OCI-LY3 (cell line): ENCODE measurements at regions not wholly inside any gene's neighbourhood (a gene's known extent, or its start where the extent isn't known, plus 50 kb on each side); places are given as distances from the start of the nearest gene placed in this dataset.

Experiments
- H2AFZ ChIP-seq: fragments of 200-600, 300-600 bp; shearing (Covaris generic); 2 replicates; pipeline ENCODE4 v1.6.0; 2014; ENCODE audit warnings: antibody characterized with exemption, low read depth, low read length
- H3K27ac ChIP-seq: fragments of 200-600, 300-600 bp; sonication (generic); 2 replicates; pipeline ENCODE4 v1.5.1; 2014; ENCODE audit warnings: mild to moderate bottlenecking, low read length, moderate library complexity, mixed read lengths
- H3K27me3 ChIP-seq: fragments of 200-600, 300-600 bp; sonication (generic); 2 replicates; pipeline ENCODE4 v1.6.1; 2014; ENCODE audit warnings: low read depth, low read length, mixed read lengths
- H3K36me3 ChIP-seq: fragments of 200-600, 300-600 bp; sonication (generic); replicated peaks from 2 replicates; pipeline ENCODE3; 2014; ENCODE audit warnings: low read depth, low read length, mixed read lengths
- H3K4me1 ChIP-seq: fragments of 300-600, 200-600 bp; sonication (generic); 2 replicates; pipeline ENCODE4 v1.6.1; 2014; ENCODE audit warnings: low read length, mixed read lengths
- H3K4me2 ChIP-seq: fragments of 200-600, 300-600 bp; sonication (generic); 2 replicates; pipeline ENCODE4 v1.6.1; 2014; ENCODE audit warnings: low read length, mixed read lengths
- H3K4me3 ChIP-seq: fragments of 300-600, 200-600 bp; sonication (generic); 2 replicates; pipeline ENCODE4 v1.5.1; 2014; ENCODE audit warnings: antibody characterized with exemption, mild to moderate bottlenecking, low read length, moderate library complexity
- H3K79me2 ChIP-seq: fragments of 300-600, 200-600 bp; shearing (Covaris generic); 2 replicates; pipeline ENCODE4 v1.6.1; 2014; ENCODE audit warnings: mild to moderate bottlenecking, low read length, mixed read lengths
- H3K9ac ChIP-seq: fragments of 300-600, 200-600 bp; shearing (Covaris generic); 2 replicates; pipeline ENCODE4 v1.6.0; 2014; ENCODE audit warnings: mild to moderate bottlenecking, low read length, moderate library complexity
- H3K9me3 ChIP-seq: fragments of 200-600, 300-600 bp; shearing (Covaris generic); 2 replicates; pipeline ENCODE4 v1.6.1; 2014; ENCODE audit warnings: low read length, mixed read lengths; ENCODE audit not compliant: insufficient read depth
- H4K20me1 ChIP-seq: fragments of 200-600, 300-600 bp; sonication (generic); 2 replicates; pipeline ENCODE4 v1.6.1; 2016; ENCODE audit warnings: low read length, mixed read lengths; ENCODE audit not compliant: insufficient read depth
- EZH2phosphoT487 ChIP-seq: fragments of 200-600 bp; shearing (Covaris generic); IDR thresholded peaks from 2 replicates; pipeline ENCODE4 v1.6.1; 2018; ENCODE audit warnings: antibody characterized with exemption, mixed run types, low read depth
- TF ChIP-seq, protein P1 (sequence below): fragments of 200-600, 300-600 bp; sonication (generic); IDR thresholded peaks from 2 replicates; pipeline ENCODE4 v1.5.1; 2014; ENCODE audit warnings: antibody characterized with exemption, low read length, low read depth

- Histone ChIP-seq H3K27ac (no peak overlapping the region), H3K4me1 (no peaks in the 10 kb centered on the region), H3K9ac (no peak overlapping the region), H3K9me3 (no peaks in the 10 kb centered on the region), H2AFZ (no peak overlapping the region), H3K4me3 (no peak overlapping the region), H4K20me1 (no peaks in the 10 kb centered on the region), H3K27me3 (peaks cover 10% of the 10 kb centered on the region), H3K79me2 (no peaks in the 10 kb centered on the region), H3K36me3 (no peaks in the 10 kb centered on the region), H3K4me2 (no peak overlapping the region)
- no peak for TF ChIP-seq EZH2phosphoT487
- TF ChIP-seq, protein P1, sequence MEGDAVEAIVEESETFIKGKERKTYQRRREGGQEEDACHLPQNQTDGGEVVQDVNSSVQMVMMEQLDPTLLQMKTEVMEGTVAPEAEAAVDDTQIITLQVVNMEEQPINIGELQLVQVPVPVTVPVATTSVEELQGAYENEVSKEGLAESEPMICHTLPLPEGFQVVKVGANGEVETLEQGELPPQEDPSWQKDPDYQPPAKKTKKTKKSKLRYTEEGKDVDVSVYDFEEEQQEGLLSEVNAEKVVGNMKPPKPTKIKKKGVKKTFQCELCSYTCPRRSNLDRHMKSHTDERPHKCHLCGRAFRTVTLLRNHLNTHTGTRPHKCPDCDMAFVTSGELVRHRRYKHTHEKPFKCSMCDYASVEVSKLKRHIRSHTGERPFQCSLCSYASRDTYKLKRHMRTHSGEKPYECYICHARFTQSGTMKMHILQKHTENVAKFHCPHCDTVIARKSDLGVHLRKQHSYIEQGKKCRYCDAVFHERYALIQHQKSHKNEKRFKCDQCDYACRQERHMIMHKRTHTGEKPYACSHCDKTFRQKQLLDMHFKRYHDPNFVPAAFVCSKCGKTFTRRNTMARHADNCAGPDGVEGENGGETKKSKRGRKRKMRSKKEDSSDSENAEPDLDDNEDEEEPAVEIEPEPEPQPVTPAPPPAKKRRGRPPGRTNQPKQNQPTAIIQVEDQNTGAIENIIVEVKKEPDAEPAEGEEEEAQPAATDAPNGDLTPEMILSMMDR, result no peak
Observed at GRCh38 chr2:204274991-204275390, 270.3 kb upstream of the PARD3B start.

GRCh38 chr2:204277226-204277625 lies 268.0 kb upstream of the PARD3B start:
- no peaks in the 10 kb centered on the region for H3K9me3 ChIP-seq
- no peaks in the 10 kb centered on the region for H3K79me2 ChIP-seq
- no peaks in the 10 kb centered on the region for H3K4me1 ChIP-seq
- TF ChIP-seq EZH2phosphoT487, result no peak
- TF ChIP-seq, protein P1, result no peak
- no peak overlapping the region for H3K4me3 ChIP-seq
- H3K4me2 ChIP-seq, result no peak overlapping the region
- H2AFZ ChIP-seq, result no peak overlapping the region
- no peak overlapping the region for H3K27ac ChIP-seq
- H3K36me3 ChIP-seq, result no peaks in the 10 kb centered on the region
- peaks cover 23% of the 10 kb centered on the region for H3K27me3 ChIP-seq
- H4K20me1 ChIP-seq, result no peaks in the 10 kb centered on the region
- no peak overlapping the region for H3K9ac ChIP-seq

- no peak overlapping the region for H3K4me3 ChIP-seq
- H3K4me1 ChIP-seq, result no peaks in the 10 kb centered on the region
- no peak overlapping the region for H3K4me2 ChIP-seq
- no peak overlapping the region for H3K27ac ChIP-seq
- H2AFZ ChIP-seq, result no peak overlapping the region
- no peaks in the 10 kb centered on the region for H3K9me3 ChIP-seq
- H4K20me1 ChIP-seq, result no peaks in the 10 kb centered on the region
- no peak overlapping the region for H3K9ac ChIP-seq
- TF ChIP-seq, protein P1, result no peak
- no peak for TF ChIP-seq EZH2phosphoT487
- no peaks in the 10 kb centered on the region for H3K79me2 ChIP-seq
- no peaks in the 10 kb centered on the region for H3K36me3 ChIP-seq
- H3K27me3 ChIP-seq, result peaks cover 20% of the 10 kb centered on the region; the same call in 1 of the 2 replicates
Observed at GRCh38 chr2:204278454-204278853, 266.8 kb upstream of the PARD3B start.

DNA sequence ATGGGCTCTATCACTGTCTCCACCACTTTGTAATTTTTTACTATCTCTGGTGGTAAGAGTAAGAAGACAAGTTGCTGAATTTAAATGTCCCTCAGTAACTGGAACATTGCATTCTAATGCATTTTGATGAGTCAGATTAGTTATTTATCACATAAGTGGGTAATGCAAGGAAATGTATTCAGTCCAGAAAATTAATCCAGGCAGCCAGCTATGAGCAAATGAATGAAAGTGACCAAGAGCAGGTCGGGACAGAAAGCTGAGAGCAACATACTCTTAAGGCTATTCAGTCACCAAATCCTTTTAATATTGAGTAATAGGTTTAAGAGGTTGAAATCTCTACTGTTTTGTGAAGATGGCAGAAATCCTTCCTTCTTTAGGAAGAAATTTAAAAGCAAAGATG lies 265.5 kb upstream of the PARD3B start:
- no peaks in the 10 kb centered on the region for H3K36me3 ChIP-seq
- H3K9me3 ChIP-seq, result no peaks in the 10 kb centered on the region
- H3K4me2 ChIP-seq, result no peak overlapping the region
- no peaks in the 10 kb centered on the region for H3K79me2 ChIP-seq
- no peak overlapping the region for H3K9ac ChIP-seq
- peaks cover 26% of the 10 kb centered on the region for H3K27me3 ChIP-seq
- no peak overlapping the region for H3K4me3 ChIP-seq
- TF ChIP-seq, protein P1, result no peak
- no peak for TF ChIP-seq EZH2phosphoT487
- H4K20me1 ChIP-seq, result no peaks in the 10 kb centered on the region
- no peaks in the 10 kb centered on the region for H3K4me1 ChIP-seq
- no peak overlapping the region for H2AFZ ChIP-seq
- H3K27ac ChIP-seq, result no peak overlapping the region
